ENCODE measurements at regions not wholly inside any gene's neighbourhood (a gene's known extent, or its start where the extent isn't known, plus 50 kb on each side); places are given as distances from the start of the nearest gene placed in this dataset.

GRCh38 chr5:135715267-135716055 lies 119.0 kb upstream of the SLC25A48 start:
- TF ChIP-seq CTCF (IDR thresholded peaks at IDR 0.05; ENCODE audit: poor library complexity) (no peak), EZH2 (IDR thresholded peaks at IDR 0.05; ENCODE audit: borderline replicate concordance) (no peak)
